ENCODE measurements at regions not wholly inside any gene's neighbourhood (a gene's known extent, or its start where the extent isn't known, plus 50 kb on each side); places are given as distances from the start of the nearest gene placed in this dataset.

GRCh38 chr21:35451276-35451675, 402.2 kb upstream of the RUNX1 start:
- 84 to 96% methylated on average over 1 of the region's 1 CpG for WGBS, 2 donors
- DNase-seq: no peak
- TF ChIP-seq CTCF (IDR thresholded peaks at IDR 0.05) (no peak), POLR2A (IDR thresholded peaks at IDR 0.05) (no peak)
- intact Hi-C loops (cut with DNase I): no loop called here
- H3K27ac ChIP-seq: no peak overlapping the region
- H3K9me3 ChIP-seq: no peaks in the 10 kb centered on the region
- no peaks in the 10 kb centered on the region for H3K36me3 ChIP-seq
- no peaks in the 10 kb centered on the region for H3K4me1 ChIP-seq
- no peaks in the 10 kb centered on the region for H3K27me3 ChIP-seq
- no peak overlapping the region for H3K4me3 ChIP-seq (replicated peaks in 1 of 3)

- no peak for DNase-seq
- Histone ChIP-seq H3K4me3 (replicated peaks in 1 of 3) (no peak overlapping the region), H3K27ac (no peak overlapping the region), H3K27me3 (no peaks in the 10 kb centered on the region), H3K9me3 (no peaks in the 10 kb centered on the region), H3K36me3 (no peaks in the 10 kb centered on the region), H3K4me1 (no peaks in the 10 kb centered on the region)
- intact Hi-C loops (cut with DNase I): no loop called here
- TF ChIP-seq POLR2A (IDR thresholded peaks at IDR 0.05): no peak
- no peak for TF ChIP-seq CTCF (IDR thresholded peaks at IDR 0.05)
- WGBS, 2 donors: 98% methylated on average over 4 of the region's 4 CpGs
Observed at GRCh38 chr21:35450830-35451229, 401.7 kb upstream of the RUNX1 start.

- no peaks in the 10 kb centered on the region for H3K36me3 ChIP-seq
- intact Hi-C loops (cut with DNase I): no loop called here
- H3K27me3 ChIP-seq: no peaks in the 10 kb centered on the region
- H3K4me1 ChIP-seq: no peaks in the 10 kb centered on the region
- H3K27ac ChIP-seq: no peak overlapping the region
- 84 to 91% methylated on average over 10 of the region's 10 CpGs for WGBS, 2 donors
- no peak overlapping the region for H3K4me3 ChIP-seq (replicated peaks in 1 of 3)
- no peak for DNase-seq
- no peaks in the 10 kb centered on the region for H3K9me3 ChIP-seq
- TF ChIP-seq POLR2A (IDR thresholded peaks at IDR 0.05) (no peak), CTCF (IDR thresholded peaks at IDR 0.05) (no peak)
Observed at GRCh38 chr21:35449846-35450245, 400.7 kb upstream of the RUNX1 start.

- DNase-seq: no peak
- Histone ChIP-seq H3K36me3 (no peaks in the 10 kb centered on the region), H3K9me3 (no peaks in the 10 kb centered on the region), H3K4me1 (no peaks in the 10 kb centered on the region), H3K27me3 (no peaks in the 10 kb centered on the region), H3K27ac (no peak overlapping the region), H3K4me3 (replicated peaks in 1 of 3) (no peak overlapping the region)
- intact Hi-C loops (cut with DNase I): no loop called here
- TF ChIP-seq POLR2A (IDR thresholded peaks at IDR 0.05) (no peak), CTCF (IDR thresholded peaks at IDR 0.05) (no peak)
- 77 to 83% methylated on average over 3 of the region's 3 CpGs for WGBS, 2 donors
Observed at GRCh38 chr21:35448876-35449599, 399.9 kb upstream of the RUNX1 start.

GRCh38 chr21:35444391-35444790, 395.3 kb upstream of the RUNX1 start:
- intact Hi-C loops (cut with DNase I): no loop called here
- 87 to 88% methylated on average over 1 of the region's 1 CpG for WGBS, 2 donors
- no peak overlapping the region for H3K27ac ChIP-seq

More at GRCh38 chr21:35444391-35444790, 395.3 kb upstream of the RUNX1 start:
- no peaks in the 10 kb centered on the region for H3K9me3 ChIP-seq
- DNase-seq: no peak
- no peak overlapping the region for H3K4me3 ChIP-seq (replicated peaks in 1 of 3)
- no peaks in the 10 kb centered on the region for H3K4me1 ChIP-seq
- no peaks in the 10 kb centered on the region for H3K27me3 ChIP-seq
- TF ChIP-seq CTCF (IDR thresholded peaks at IDR 0.05) (no peak), POLR2A (IDR thresholded peaks at IDR 0.05) (no peak)
- no peaks in the 10 kb centered on the region for H3K36me3 ChIP-seq

All from thyroid gland (tissue), 4 donors.